Ascending aorta (tissue), 2 donors: ENCODE measurements at regions not wholly inside any gene's neighbourhood (a gene's known extent, or its start where the extent isn't known, plus 50 kb on each side); places are given as distances from the start of the nearest gene placed in this dataset.
"Not testable (repeated sequence)": the region's sequence is repeated elsewhere in the genome, so short reads cannot be mapped to it uniquely, and the experiment has no call there.

Experiments used
- DNase-seq, 2 donors: peaks; one replicate each; pipeline ENCODE4 v3.0.0-alpha.2; 2019; ENCODE audit warnings: low spot score in 2 of 2
- H3K27ac ChIP-seq, 2 donors: fragments of 200-600 bp; sonication (generic); one replicate each; pipeline ENCODE4 v1.5.1; 2016 to 2017; ENCODE audit warnings: mild to moderate bottlenecking in 1 of 2
- H3K27me3 ChIP-seq: fragments of 200-600 bp; sonication (generic); one replicate; pipeline ENCODE4 v1.5.1; 2017
- H3K36me3 ChIP-seq, 2 donors: fragments of 200-600 bp; sonication (generic); one replicate each; pipeline ENCODE4 v1.5.1; 2016
- H3K4me1 ChIP-seq, 2 donors: fragments of 200-600 bp; sonication (generic); one replicate each; pipeline ENCODE4 v1.5.1; 2016 to 2017; ENCODE audit warnings: mild to moderate bottlenecking in 1 of 2
- H3K4me3 ChIP-seq, 2 donors: fragments of 200-600 bp; sonication (generic); one replicate each; pipeline ENCODE4 v1.5.1; 2016 to 2017; ENCODE audit warnings: mild to moderate bottlenecking in 1 of 2
- H3K9me3 ChIP-seq, 2 donors: fragments of 200-600 bp; sonication (generic); one replicate each; pipeline ENCODE4 v1.5.1; 2016
- CTCF ChIP-seq, 3 experiments: fragments of 200-600 bp in 2 of 3; fragments of 450-650 bp in 1 of 3; sonication (generic) in 2 of 3; IDR thresholded peaks; one replicate each; pipeline ENCODE4 v1.5.1; 2016 to 2019; ENCODE audit warnings: antibody characterized with exemption in 3 of 3, mild to moderate bottlenecking in 1 of 3, moderate library complexity in 1 of 3
- intact Hi-C: fragments of 100-400 bp; cut with DNase I; formaldehyde crosslinking; loops from one replicate; pipeline ENCODE4 v1.15.1; 2023

DNA sequence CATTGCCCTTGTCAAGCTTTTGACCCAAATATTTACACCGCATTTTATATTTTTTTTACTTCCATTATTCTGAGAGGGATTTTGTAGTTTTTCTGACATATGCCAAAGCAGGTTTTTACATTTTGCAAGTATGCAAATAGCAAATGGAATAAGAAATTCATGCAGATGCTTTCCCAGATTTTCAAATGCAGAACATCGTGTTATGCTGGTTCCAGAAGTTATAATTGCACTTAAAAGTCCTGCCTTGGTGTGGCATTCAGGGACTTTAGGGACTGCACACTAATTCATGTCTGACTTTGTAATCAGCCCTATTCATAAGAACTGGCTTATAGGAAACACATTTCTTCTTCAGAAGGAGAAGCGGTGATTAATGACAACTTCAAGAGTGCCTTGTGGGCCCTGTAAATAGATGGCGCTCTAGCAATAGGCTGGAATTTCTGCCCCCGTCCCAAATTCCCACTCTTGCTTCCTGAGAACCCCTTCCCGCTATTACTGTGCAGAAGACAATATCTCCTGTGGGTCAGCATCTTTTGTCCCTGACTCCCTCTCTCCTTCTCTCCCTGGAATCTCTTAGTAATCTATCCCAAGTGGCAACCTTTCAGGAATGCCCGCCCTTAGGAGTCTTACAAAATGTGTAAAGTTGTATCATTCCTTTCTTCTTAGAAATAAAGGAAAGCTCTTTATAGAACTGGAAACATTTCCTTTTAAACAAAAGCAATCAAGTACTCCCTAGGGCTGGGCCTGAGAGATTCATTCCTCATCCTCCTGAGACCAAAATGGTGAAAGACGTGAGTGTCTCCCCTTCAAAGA, 264.0 kb downstream of the INHBA start:
- peaks cover 0 to 12% of the 10 kb centered on the region in 2 donors for H3K4me1 ChIP-seq
- no peaks in the 10 kb centered on the region for H3K9me3 ChIP-seq
- no peak for DNase-seq
- H3K27ac ChIP-seq: no peak overlapping the region
- no peak for TF ChIP-seq CTCF (IDR thresholded peaks at IDR 0.05)
- intact Hi-C loops: no loop called here
- no peaks in the 10 kb centered on the region for H3K27me3 ChIP-seq
- no peaks in the 10 kb centered on the region for H3K36me3 ChIP-seq
- H3K4me3 ChIP-seq: no peak overlapping the region

DNA sequence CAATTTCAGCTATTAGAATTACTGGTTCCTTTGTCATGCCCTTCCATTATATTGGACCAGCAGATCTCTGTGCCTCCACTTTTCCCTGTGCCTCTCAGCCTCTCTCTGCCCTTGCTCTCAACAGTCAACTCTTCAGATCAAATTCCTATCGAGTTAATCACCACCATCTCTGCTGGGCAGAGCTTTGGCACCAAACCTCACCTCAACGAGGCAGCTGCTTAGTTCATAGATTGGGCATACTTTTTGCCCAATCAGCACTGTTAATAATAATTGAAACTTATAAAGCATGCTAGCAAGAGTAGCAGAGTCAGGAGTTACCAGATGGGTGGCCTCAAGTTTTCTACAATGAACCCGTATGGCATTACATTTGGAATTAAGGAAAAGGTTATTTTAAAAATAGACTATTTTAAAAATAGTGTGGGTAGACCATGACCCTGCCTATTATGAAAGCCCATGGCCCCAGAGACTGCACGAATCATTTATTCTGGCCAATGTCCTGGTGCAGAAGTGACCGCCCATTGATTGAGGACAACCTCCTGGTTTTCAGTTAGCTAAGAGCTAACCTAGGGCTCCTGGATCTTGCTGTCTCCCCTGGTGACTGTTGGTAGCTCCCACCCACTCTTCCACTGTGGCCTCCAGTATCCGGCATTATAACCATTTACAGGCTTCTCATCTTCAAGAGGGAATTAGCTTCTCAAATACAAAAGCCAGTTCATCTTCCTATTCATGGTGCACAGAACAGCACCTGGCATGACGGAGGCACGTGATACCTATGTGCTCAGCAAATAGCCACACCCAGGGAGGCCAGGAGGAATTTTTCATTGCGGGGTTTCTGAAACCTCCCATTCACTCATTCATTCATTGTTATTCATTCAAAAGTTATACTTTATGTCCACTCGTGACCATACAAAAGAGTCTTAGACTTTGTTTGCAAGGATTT, 265.4 kb downstream of the INHBA start:
- intact Hi-C loops: no loop called here
- H3K27ac ChIP-seq: no peak overlapping the region
- H3K36me3 ChIP-seq: no peaks in the 10 kb centered on the region
- no peaks in the 10 kb centered on the region for H3K27me3 ChIP-seq
- no peak overlapping the region for H3K4me3 ChIP-seq
- peaks cover 0 to 12% of the 10 kb centered on the region in 2 donors for H3K4me1 ChIP-seq
- DNase-seq: no peak
- no peak for TF ChIP-seq CTCF (IDR thresholded peaks at IDR 0.05)
- H3K9me3 ChIP-seq: no peaks in the 10 kb centered on the region

GRCh38 chr7:41436139-41436538, 266.8 kb downstream of the INHBA start:
- H3K4me3 ChIP-seq: no peak overlapping the region
- no peaks in the 10 kb centered on the region for H3K27me3 ChIP-seq
- H3K4me1 ChIP-seq: peaks cover 0 to 12% of the 10 kb centered on the region in 2 donors
- TF ChIP-seq CTCF (IDR thresholded peaks at IDR 0.05): no peak
- no peak overlapping the region for H3K27ac ChIP-seq
- no peaks in the 10 kb centered on the region for H3K9me3 ChIP-seq
- intact Hi-C loops: no loop called here
- H3K36me3 ChIP-seq: no peaks in the 10 kb centered on the region
- no peak for DNase-seq

- H3K9me3 ChIP-seq, intact Hi-C loops, H3K4me3 ChIP-seq, H3K36me3 ChIP-seq, H3K27me3 ChIP-seq, H3K27ac ChIP-seq, DNase-seq: not testable (repeated sequence)
- H3K4me1 ChIP-seq: peaks cover 0 to 12% of the 10 kb centered on the region in 2 donors
These were observed 267.9 kb downstream of the INHBA start for GRCh38 chr7:41435020-41435419.

GRCh38 chr7:41431671-41432070, 271.2 kb downstream of the INHBA start:
- H3K9me3 ChIP-seq: no peaks in the 10 kb centered on the region
- intact Hi-C loops: no loop called here
- no peak for TF ChIP-seq CTCF (IDR thresholded peaks at IDR 0.05)
- no peak for DNase-seq
- H3K36me3 ChIP-seq: no peaks in the 10 kb centered on the region
- no peak overlapping the region for H3K4me3 ChIP-seq
- no peak overlapping the region for H3K27ac ChIP-seq
- no peaks in the 10 kb centered on the region for H3K27me3 ChIP-seq
- no peaks in the 10 kb centered on the region for H3K4me1 ChIP-seq

DNA sequence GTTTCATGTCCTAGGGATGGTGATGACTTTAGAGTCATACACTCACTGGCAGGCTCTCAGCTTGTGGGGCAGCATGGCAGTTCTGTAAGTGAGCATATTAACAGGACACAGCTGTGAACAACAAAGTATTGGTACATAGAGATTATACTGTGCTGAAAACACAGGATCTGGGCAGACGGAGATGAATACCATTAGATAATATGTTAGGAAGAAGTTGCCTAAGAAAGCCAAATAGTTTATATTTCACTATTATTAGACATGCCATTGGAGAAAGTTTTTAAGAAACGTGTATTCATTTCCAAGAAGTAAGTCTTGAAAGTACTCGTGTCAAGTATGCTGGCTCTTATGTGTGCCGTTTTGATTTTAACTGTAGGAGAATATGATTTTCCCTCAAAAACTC, 274.5 kb downstream of the INHBA start:
- intact Hi-C loops: no loop called here
- H3K36me3 ChIP-seq: no peaks in the 10 kb centered on the region
- no peaks in the 10 kb centered on the region for H3K4me1 ChIP-seq
- no peak overlapping the region for H3K4me3 ChIP-seq
- no peak for DNase-seq
- H3K27ac ChIP-seq: no peak overlapping the region
- no peaks in the 10 kb centered on the region for H3K9me3 ChIP-seq
- no peaks in the 10 kb centered on the region for H3K27me3 ChIP-seq
- TF ChIP-seq CTCF (IDR thresholded peaks at IDR 0.05): no peak
